Prostate gland (tissue), 2 donors: ENCODE measurements at regions not wholly inside any gene's neighbourhood (a gene's known extent, or its start where the extent isn't known, plus 50 kb on each side); places are given as distances from the start of the nearest gene placed in this dataset.

ENCODE experiments used
- DNase-seq: peaks from one replicate; pipeline ENCODE4 v3.0.0-alpha.2; 2019; ENCODE audit warnings: low spot score
- H3K27ac ChIP-seq, 2 donors: fragments of 200-600 bp; sonication (generic); 2 replicates each; pipeline ENCODE4 v1.5.1; 2017 to 2019
- H3K27me3 ChIP-seq: fragments of 200-600 bp; sonication (generic); replicated peaks from 2 replicates; pipeline ENCODE4 v1.5.1; 2019; ENCODE audit not compliant: insufficient read depth
- H3K36me3 ChIP-seq, 2 donors: fragments of 200-600 bp; sonication (generic); 1 replicate in 1 of 2; 2 replicates in 1 of 2; pipeline versions ENCODE4 v1.5.1 to v1.8.1; 2017 to 2019
- H3K4me1 ChIP-seq: fragments of 200-600 bp; sonication (generic); replicated peaks from 2 replicates; pipeline ENCODE4 v1.5.1; 2019
- H3K4me3 ChIP-seq, 2 donors: fragments of 200-600 bp; sonication (generic); 2 replicates each; pipeline ENCODE4 v1.5.1; 2017 to 2019
- H3K9me3 ChIP-seq: fragments of 200-600 bp; sonication (generic); 2 replicates; pipeline ENCODE4 v1.5.1; 2017
- CTCF ChIP-seq, 4 experiments: fragments of 200-600 bp in 2 of 4; fragments of 450-650 bp in 2 of 4; sonication (generic) in 2 of 4; IDR thresholded peaks; 1 replicate in 3 of 4; 2 replicates in 1 of 4; pipeline ENCODE4 v1.5.1; 2016 to 2019; ENCODE audit warnings: antibody characterized with exemption in 4 of 4, mild to moderate bottlenecking in 2 of 4, moderate library complexity in 2 of 4
- POLR2A ChIP-seq: fragments of 450-650 bp; IDR thresholded peaks from one replicate; pipeline ENCODE4 v1.6.1; 2016; ENCODE audit warnings: antibody characterized with exemption, mild to moderate bottlenecking
- POLR2AphosphoS5 ChIP-seq: sonication (generic); formaldehyde crosslinking; IDR thresholded peaks from one replicate; pipeline ENCODE4 v1.6.1; 2017; ENCODE audit warnings: antibody characterized with exemption
- WGBS: methylation state at CpG from one replicate; pipeline ENCODE4 v1.1.5; 2018; 5-methylcytosine and 5-hydroxymethylcytosine counted together
- intact Hi-C: fragments of 100-400 bp; cut with DNase I; formaldehyde crosslinking; loops from one replicate; pipeline ENCODE4 v1.14.2; 2022

- Histone ChIP-seq H3K36me3 (no peaks in the 10 kb centered on the region), H3K4me3 (no peak overlapping the region), H3K4me1 (no peaks in the 10 kb centered on the region), H3K9me3 (no peaks in the 10 kb centered on the region), H3K27ac (no peak overlapping the region), H3K27me3 (no peaks in the 10 kb centered on the region)
- intact Hi-C loops, result no loop called here
- no peak for TF ChIP-seq CTCF (IDR thresholded peaks at IDR 0.05)
- no peak for DNase-seq
These were observed 66.1 kb upstream of the ATP8B1 start for GRCh38 chr18:57869221-57869620.

- Histone ChIP-seq H3K27ac (no peak overlapping the region), H3K4me1 (no peaks in the 10 kb centered on the region), H3K4me3 (no peak overlapping the region), H3K27me3 (no peaks in the 10 kb centered on the region), H3K36me3 (no peaks in the 10 kb centered on the region), H3K9me3 (no peaks in the 10 kb centered on the region)
- intact Hi-C loops, result no loop called here
- no peak for DNase-seq
- TF ChIP-seq POLR2A (no peak), POLR2AphosphoS5 (no peak), CTCF (IDR thresholded peaks at IDR 0.05) (no peak)
- WGBS, result 61% methylated on average over 3 of the region's 3 CpGs
These were observed 63.2 kb upstream of the ATP8B1 start for GRCh38 chr18:57866355-57866754.

GRCh38 chr18:57864615-57865121 lies 61.6 kb upstream of the ATP8B1 start:
- no peak overlapping the region for H3K27ac ChIP-seq
- DNase-seq, result no peak

GRCh38 chr18:57863706-57864105 lies 60.6 kb upstream of the ATP8B1 start:
- H3K9me3 ChIP-seq, result no peaks in the 10 kb centered on the region
- no peaks in the 10 kb centered on the region for H3K4me1 ChIP-seq
- no peak for DNase-seq
- H3K27me3 ChIP-seq, result no peaks in the 10 kb centered on the region
- no peaks in the 10 kb centered on the region for H3K36me3 ChIP-seq
- no peak overlapping the region for H3K27ac ChIP-seq
- no peak overlapping the region for H3K4me3 ChIP-seq
- TF ChIP-seq POLR2A, result no peak
- TF ChIP-seq POLR2AphosphoS5, result no peak
- no peak for TF ChIP-seq CTCF (IDR thresholded peaks at IDR 0.05)
- WGBS, result 92% methylated on average over 2 of the region's 2 CpGs
- intact Hi-C loops, result no loop called here

More at GRCh38 chr18:57864615-57865121, 61.6 kb upstream of the ATP8B1 start:
- TF ChIP-seq POLR2A (no peak), CTCF (IDR thresholded peaks at IDR 0.05) (no peak), POLR2AphosphoS5 (no peak)
- Histone ChIP-seq H3K36me3 (no peaks in the 10 kb centered on the region), H3K9me3 (no peaks in the 10 kb centered on the region), H3K4me1 (no peaks in the 10 kb centered on the region), H3K27me3 (no peaks in the 10 kb centered on the region), H3K4me3 (no peak overlapping the region)
- WGBS, result 80% methylated on average over 4 of the region's 4 CpGs
- intact Hi-C loops, result no loop called here

- peak in 2 of 4 experiments; percentile 31 for TF ChIP-seq CTCF (IDR thresholded peaks at IDR 0.05)
- TF ChIP-seq POLR2A, result no peak
- intact Hi-C loops, result no loop called here
- no peak overlapping the region for H3K4me3 ChIP-seq
- no peaks in the 10 kb centered on the region for H3K9me3 ChIP-seq
- no peaks in the 10 kb centered on the region for H3K27me3 ChIP-seq
- H3K36me3 ChIP-seq, result no peaks in the 10 kb centered on the region
- no peak for DNase-seq
- H3K27ac ChIP-seq, result no peak overlapping the region
- H3K4me1 ChIP-seq, result no peaks in the 10 kb centered on the region
These were observed 56.2 kb upstream of the ATP8B1 start for GRCh38 chr18:57859314-57859713.
